WTC11 (cell line): ENCODE measurements at regions not wholly inside any gene's neighbourhood (a gene's known extent, or its start where the extent isn't known, plus 50 kb on each side); places are given as distances from the start of the nearest gene placed in this dataset.

Experiments
- ATF1 ChIP-seq: sonication (generic); formaldehyde crosslinking; IDR thresholded peaks from 2 replicates; pipeline ENCODE4 v1.8.1; 2023; ENCODE audit warnings: mild to moderate bottlenecking, moderate library complexity, missing genetic modification reagents
- ATF2 ChIP-seq: sonication (generic); formaldehyde crosslinking; IDR thresholded peaks from 2 replicates; pipeline ENCODE4 v1.8.1; 2022; ENCODE audit warnings: low read depth, missing genetic modification reagents, borderline replicate concordance
- CDX4 ChIP-seq: fragments of 250-450 bp; sonication (Bioruptor Pico); IDR thresholded peaks from 2 replicates; pipeline ENCODE4 v1.9.0; 2021; ENCODE audit warnings: moderate library complexity, mild to moderate bottlenecking, inconsistent platforms, borderline replicate concordance
- CTCF ChIP-seq: fragments of 200-600 bp; IDR thresholded peaks from 2 replicates; pipeline ENCODE4 v1.8.0; 2022; ENCODE audit warnings: antibody characterized with exemption
- E2F4 ChIP-seq: sonication (generic); formaldehyde crosslinking; IDR thresholded peaks from 2 replicates; pipeline ENCODE4 v1.8.1; 2022; ENCODE audit warnings: low read depth, mild to moderate bottlenecking, moderate library complexity, missing genetic modification reagents, borderline replicate concordance
- FOXP4 ChIP-seq: sonication (generic); formaldehyde crosslinking; IDR thresholded peaks from 2 replicates; pipeline ENCODE4 v1.8.0; 2022; ENCODE audit warnings: mild to moderate bottlenecking, missing genetic modification reagents
- HMGXB4 ChIP-seq: sonication (generic); formaldehyde crosslinking; IDR thresholded peaks from 2 replicates; pipeline ENCODE4 v1.8.1; 2023; ENCODE audit warnings: mild to moderate bottlenecking, moderate library complexity, missing genetic modification reagents
- JUN ChIP-seq: sonication (generic); formaldehyde crosslinking; IDR thresholded peaks from 2 replicates; pipeline ENCODE4 v1.8.0; 2023; ENCODE audit warnings: mild to moderate bottlenecking, missing genetic modification reagents
- MLX ChIP-seq: sonication (generic); formaldehyde crosslinking; IDR thresholded peaks from 2 replicates; pipeline ENCODE4 v1.8.1; 2023; ENCODE audit warnings: mild to moderate bottlenecking, missing genetic modification reagents, moderate library complexity
- NR2C2 ChIP-seq: sonication (generic); formaldehyde crosslinking; IDR thresholded peaks from 2 replicates; pipeline ENCODE4 v1.8.0; 2022; ENCODE audit warnings: mild to moderate bottlenecking, missing genetic modification reagents
- RELA ChIP-seq: sonication (generic); formaldehyde crosslinking; IDR thresholded peaks from 2 replicates; pipeline ENCODE4 v1.8.1; 2022; ENCODE audit warnings: missing genetic modification reagents, mild to moderate bottlenecking, borderline replicate concordance
- ZNF138 ChIP-seq: sonication (generic); formaldehyde crosslinking; conservative IDR thresholded peaks from 2 replicates; pipeline ENCODE4 v1.8.1; 2022; ENCODE audit warnings: mild to moderate bottlenecking, moderate library complexity, missing genetic modification reagents
- ZSCAN18 ChIP-seq: fragments of 250-450 bp; sonication (Bioruptor Pico); IDR thresholded peaks from 2 replicates; pipeline ENCODE4 v2.1.2; 2022; ENCODE audit warnings: mild to moderate bottlenecking, moderate library complexity

GRCh38 chr5:2201011-2201410 lies 318.3 kb upstream of the IRX4 start:
- TF ChIP-seq ATF2 (CRISPR knock-in tag) (no peak), CTCF (no peak), HMGXB4 (CRISPR knock-in tag) (no peak), ZSCAN18 (CRISPR knock-in tag) (no peak), CDX4 (no peak), JUN (CRISPR knock-in tag) (no peak), NR2C2 (CRISPR knock-in tag) (no peak), FOXP4 (no peak), E2F4 (CRISPR knock-in tag) (no peak), ZNF138 (no peak), MLX (no peak), ATF1 (CRISPR knock-in tag) (no peak), RELA (CRISPR knock-in tag) (no peak)
